Inferior parietal cortex (tissue), 1 donor: ENCODE measurements at regions not wholly inside any gene's neighbourhood (a gene's known extent, or its start where the extent isn't known, plus 50 kb on each side); places are given as distances from the start of the nearest gene placed in this dataset.
"Not testable (repeated sequence)": the region's sequence is repeated elsewhere in the genome, so short reads cannot be mapped to it uniquely, and the experiment has no call there.

Experiments used
- DNase-seq: peaks from one replicate; pipeline ENCODE4 v3.0.0-alpha.2; 2016; ENCODE audit errors: extremely low spot score

DNA sequence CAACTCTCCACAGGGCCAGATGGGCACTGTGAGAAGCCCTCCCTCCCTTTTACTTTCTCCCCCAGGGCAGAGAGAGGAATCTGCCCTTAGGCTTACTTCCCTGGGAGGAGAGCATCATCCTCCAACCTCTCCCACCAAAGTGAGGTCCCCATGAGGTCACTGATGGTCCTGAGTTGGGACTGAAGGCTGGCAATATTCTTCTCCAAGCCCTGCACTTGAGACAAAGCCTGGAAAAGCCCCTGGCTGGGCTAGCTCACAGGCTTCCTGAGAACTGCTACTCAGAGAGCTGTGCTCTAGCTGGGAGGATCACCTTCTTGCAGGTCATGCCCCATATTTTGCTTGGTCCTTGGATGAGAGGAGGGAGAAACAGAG, 110.0 kb upstream of the MEF2A start:
- DNase-seq, result no peak

DNA sequence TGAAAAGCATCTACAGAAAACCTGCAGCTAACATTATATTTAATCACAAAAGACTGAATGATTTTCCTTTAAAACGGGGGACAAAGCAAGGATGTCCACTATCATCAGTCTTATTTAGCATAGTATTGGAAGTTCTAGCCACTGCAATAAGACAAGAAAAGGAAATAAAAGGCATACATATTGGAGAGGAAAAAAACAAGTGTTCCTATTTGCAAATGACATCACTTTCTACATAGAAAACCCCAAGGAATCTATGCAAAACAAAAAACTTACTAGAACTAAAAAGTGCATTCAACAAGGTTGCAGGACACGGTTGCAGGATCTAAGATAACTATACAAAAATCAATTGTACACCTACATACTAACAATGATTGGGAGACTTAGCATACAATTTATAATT, 101.6 kb upstream of the MEF2A start:
- DNase-seq, result no peak

DNA sequence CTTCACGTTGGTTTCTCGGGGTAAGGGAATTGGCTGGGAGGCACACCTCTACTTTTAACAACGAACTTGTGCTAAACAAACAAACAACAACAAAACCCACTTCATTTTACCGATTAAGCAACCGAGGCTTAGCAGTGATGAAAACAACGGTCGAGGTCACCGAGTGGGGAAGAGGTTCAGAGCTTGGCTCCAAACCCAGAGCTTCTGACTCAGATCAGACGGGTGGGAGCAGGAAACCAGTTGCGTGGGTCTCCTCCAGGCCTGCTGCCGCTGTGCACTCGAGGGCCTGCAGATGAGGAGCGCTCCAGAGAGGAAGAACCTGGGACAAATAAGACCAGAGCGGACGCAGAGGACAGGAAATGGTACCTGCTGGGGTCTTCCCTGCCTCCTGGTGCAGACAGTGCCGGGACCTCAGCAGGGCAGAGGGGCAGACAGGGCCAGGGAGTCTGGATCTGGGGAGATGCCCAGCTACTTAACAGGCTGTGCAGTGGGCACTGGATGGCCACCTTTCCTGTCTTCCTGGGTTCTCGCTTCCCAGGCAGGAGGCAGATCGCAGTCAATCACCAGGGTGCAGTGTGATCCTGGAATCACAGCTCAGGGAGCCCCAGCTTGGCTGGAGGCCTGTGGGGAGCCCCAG, 99.0 kb upstream of the MEF2A start:
- no peak for DNase-seq

DNA sequence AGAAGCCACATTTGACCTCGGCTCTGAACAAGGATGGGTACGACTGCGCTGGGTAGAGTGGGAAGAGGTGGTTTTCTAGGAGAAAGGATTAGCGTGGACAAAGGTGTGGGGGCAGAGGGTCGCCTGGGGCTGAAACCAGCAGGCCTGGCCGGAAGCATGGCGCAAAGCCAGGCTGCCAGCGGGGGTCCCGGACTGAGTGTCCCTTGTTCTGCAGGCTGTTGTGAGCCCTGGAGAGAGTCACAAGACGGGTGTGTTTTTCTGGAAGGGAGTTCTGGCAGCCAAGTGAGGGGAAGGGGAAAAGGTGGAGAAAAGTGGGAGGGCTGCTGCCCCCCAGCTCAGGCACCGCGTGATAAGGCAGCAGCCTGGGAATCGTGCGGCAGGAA, 98.5 kb upstream of the MEF2A start:
- no peak for DNase-seq

DNA sequence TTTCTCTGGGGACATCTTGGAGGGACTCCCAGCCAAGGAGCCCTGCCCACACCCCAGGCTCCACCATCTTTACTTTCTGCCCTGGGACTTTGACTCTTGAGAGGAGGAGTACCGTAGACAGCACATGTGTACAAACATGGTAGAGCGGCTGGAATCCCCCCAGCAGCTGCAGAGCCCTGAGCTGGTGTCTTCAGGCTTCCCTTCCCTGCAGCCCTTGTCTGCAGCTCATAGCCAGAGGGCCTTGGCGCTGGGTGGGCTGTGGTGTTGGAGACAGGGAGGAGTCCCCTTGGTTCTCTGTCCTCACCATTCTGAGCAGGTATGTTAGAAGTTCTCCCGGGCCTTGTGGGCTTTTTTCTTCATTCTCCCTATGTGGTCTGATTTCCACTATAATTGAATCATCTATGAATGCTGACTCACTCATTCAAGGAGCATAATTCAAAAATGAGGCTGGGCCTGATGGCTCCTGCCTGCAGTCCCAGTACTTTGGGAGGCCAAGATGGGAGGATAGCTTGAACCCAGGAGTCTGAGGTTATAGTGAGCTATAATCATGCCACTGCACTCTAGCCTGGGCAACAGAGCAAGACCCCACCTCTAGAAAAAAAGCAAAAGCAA, 97.8 kb upstream of the MEF2A start:
- no peak for DNase-seq

DNA sequence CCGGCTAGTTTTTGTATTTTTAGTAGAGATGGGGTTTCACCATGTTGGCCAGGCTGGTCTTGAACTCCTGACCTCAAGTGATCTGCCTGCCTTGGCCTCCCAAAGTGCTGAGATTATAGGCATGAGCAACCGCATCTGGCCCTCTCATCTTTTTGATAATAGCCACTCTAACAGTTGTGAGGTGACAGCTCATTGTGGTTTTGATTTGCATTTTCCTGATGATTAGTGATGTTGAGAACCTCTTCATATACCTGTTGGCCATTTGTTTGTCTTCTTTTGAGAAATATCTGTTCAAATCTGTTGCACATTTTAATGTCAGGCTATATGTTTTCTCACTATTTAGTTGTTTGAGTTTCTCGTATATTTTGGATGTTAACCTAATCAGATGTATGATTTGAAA, 95.6 kb upstream of the MEF2A start:
- not testable (repeated sequence) for DNase-seq

DNA sequence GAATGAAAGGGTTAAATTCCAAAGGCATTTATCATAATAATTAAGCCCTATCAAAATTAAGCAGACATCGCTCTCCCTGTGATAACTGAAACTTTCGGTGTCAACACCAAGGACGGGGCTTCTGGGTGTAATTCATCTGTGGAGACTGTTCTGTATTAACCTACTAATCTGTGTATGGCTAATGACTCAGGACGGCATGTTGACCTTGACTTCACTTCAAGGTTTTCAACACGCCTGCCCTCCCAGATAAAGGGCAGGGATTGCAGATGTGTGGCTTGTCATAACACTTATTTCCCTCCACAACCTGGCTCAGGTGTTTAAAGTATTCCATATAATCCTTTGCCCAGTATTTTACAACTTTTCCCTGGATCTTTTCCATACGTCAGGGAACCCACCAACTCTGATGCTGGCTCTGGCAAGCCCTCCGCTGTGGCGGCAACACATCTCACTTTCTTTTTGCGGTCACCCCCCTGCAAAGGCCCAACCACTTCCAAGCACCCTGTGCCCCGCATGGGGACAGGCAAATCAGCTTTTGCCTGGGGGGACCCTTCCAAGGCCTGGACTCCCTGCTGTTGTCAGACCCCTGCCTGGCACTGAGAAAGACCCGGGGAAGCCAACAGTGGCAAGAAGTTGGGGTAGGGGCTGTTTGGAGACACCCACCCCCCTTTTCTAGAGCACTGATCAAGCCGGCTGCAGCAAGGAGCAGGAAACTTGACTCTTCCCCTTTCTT, 93.2 kb upstream of the MEF2A start:
- no peak for DNase-seq

DNA sequence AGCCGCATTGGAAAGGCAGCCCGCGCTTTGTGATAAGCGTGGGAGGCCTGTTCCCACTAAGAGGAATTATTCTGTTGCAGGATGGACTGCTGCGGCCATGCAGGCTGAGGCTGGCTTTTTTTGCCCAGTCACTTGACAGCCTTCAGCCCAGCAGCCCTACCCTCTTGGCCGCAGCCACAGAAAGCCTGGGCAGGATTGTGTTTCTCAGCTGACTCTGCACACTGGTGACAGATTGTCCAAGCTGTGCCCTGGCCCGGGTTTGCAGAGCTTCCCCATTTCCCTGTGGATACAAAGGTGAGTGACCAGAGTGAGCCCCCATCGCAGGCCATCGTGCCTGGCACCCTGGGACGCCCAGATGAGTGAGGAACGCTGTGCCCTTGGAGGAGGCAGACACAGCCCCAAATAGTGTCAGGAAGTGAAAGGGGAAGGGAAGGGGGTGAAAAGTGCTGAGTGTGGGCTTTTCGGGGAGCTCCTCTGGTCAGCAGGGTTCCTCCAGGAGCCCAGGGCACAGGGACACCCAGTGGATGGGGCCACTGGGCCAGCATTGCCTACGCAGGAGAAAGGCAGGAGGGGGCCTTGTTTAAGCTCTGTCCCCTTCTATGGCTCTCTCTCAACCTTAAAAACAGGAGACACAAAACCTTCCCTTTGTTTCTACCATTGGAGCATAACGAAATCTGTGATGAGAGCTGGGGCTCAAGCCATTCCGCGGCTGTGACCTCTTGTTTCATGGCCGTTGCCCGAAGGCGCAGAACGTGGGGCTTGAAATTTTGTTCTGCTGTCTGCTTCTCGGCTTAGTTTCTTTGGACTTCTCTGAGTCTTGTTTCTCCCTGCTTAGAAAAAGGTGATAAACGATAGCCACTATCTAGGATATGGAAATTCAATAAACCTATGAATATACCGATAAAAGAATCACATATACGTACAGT, 91.5 kb upstream of the MEF2A start:
- DNase-seq, result no peak

DNA sequence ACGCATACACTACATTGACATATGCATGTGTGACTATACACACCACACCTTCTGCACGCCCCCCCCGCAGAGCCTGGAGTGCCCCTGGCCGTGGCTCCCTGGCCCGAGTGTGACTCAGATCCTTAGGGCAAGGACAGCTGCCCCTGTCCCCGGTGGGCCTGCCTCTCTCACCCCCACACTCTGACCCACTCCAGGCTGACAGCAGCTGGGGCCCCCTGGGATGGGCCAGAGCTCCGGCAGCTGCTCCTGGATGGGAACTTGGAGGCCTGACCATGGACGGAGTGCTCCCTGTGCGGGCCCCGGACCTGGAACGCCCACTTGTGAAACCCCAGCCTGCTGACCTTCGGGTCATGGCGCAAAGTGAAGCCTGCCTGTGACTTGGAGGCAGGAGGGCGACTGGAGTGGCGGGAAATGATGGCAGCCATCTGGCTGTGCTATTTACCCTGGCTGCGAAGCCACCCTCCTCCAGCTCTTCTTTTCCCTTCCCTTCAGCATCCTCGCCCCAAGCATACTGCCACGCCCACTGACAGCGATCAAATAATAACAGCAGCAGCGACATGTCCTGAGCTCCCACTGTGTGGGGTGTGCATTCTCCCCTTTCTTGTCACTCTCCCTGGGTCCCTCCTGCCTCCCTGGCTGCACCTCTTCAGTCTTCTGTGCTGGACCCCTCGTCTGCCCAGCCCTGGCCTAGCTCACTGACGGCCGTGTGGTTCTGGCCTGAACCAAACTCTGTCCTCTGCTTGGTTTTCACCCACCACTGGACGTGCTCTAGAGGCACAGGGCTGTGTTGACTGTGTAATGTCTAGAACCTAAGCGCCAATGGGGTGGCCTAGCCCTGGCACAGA, 90.7 kb upstream of the MEF2A start:
- DNase-seq, result no peak

DNA sequence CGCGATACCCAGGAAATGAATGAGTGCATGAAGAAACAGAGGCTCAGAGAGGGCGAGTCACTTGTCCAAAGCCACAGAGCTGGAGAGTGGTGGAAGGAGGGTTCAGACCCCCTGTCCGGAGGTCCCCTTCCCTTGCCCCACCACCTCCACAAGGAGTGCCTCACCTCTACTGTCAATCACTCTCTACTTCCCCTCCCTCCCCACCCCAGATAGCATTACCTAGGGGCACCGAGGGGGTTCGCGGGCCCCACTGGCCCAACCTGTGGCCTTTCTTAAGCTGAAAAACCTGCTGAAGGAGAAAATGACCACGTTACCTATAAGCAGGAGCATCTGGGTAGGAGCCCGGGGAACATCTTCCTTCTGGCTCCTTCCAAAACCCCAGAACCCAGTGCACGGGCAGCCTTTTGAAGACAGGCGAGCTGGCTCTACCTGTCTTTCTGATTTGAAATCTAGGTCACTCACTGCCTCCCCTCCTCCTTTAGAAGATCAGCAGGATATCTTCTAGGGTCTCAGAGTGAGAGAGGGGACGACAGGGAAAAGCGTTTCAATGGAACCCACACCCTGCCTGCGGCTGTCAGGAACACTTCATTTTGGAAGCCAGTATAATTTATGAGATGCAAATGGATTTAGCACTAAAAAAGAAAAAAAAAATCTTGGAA, 89.9 kb upstream of the MEF2A start:
- no peak for DNase-seq

DNA sequence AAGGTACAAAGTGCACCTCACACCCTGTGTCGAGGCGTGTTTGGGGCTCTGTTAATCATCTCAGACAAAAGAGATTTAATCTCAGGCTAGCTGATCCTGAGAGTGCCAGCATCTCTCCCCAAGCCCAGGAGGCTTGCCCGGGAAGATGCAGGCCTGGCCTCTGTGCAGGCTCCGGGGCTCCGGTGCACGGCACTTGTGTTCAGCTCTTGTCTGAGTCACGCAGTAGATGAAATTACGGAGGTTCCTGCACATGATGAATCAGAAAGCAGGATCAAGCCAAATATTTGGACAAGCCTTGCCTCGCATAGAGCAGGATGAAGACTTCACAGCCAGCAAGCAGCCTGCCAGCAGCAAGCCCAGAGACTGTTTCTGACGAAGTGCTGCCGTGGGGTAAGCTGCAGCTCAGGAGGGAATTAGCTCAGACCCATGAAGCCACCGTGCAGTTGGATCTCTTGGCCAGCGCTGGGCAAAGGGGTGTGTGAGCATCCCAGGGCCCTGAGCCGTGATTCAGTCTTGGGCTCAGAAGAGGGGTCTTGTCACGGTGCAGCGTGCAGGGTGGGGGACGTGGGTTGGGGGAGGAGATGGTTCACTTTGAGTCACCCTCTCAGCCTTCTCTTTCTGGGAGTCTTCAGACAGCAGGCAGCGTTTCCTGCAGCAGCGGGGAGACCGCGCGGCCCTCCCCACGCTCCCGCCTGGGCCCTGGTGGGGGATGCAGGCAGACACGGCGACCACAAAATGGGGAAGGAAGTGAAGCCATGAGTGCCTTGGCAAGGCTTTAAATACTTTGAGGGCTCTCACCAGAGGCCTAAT, 89.2 kb upstream of the MEF2A start:
- peak; percentile 42 for DNase-seq

DNA sequence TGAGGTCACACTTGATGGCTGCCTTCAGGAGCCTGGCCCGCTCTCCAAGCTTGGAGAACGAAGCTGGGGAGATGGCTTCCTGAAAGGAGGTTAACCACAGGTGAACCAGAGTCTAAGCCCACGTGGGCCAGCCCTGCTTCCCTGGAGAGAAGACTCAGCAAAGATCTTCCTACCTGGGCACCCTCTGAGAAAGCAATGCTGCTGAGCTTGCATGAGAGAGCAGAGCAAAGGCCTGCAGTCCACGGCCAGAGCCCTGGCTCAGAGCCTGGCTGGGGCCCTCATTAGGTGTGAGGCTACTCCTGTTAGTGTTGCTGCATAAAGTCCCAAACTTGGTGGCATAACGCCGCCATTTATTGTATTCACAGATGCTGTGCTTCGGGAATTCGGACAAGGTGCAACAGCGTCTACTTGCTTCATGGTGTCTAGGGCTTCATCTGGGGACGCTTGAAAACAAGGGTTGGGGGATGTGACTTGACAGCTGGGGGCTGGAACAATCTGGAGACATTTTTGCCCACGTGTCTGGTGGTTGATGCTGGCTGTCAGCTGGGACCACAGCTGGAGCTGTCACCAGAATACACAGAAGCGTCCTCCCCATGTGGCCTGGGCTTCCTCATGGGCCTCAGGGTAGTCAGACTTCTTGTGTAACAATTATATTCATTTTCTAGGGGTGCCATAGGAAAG, 87.9 kb upstream of the MEF2A start:
- DNase-seq, result no peak

DNA sequence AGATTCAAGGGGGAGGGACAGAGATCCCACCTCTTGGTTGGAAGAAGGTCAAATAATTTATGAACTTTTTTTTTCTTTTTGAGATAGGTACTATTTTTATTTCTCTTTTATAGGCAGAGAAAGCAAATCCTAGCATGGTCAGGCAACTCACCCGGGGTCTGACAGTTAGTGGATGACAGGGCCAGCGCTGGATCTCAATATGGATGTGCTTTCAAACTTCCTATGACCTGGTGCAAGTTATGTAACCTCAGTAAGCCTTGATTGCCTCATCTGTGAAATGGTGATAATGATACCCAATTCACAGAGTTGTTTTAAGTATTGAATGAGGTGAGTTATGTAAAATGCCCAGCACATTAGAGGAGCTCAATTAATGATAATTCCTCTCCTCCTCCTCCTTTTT, 86.8 kb upstream of the MEF2A start:
- DNase-seq, result no peak

DNA sequence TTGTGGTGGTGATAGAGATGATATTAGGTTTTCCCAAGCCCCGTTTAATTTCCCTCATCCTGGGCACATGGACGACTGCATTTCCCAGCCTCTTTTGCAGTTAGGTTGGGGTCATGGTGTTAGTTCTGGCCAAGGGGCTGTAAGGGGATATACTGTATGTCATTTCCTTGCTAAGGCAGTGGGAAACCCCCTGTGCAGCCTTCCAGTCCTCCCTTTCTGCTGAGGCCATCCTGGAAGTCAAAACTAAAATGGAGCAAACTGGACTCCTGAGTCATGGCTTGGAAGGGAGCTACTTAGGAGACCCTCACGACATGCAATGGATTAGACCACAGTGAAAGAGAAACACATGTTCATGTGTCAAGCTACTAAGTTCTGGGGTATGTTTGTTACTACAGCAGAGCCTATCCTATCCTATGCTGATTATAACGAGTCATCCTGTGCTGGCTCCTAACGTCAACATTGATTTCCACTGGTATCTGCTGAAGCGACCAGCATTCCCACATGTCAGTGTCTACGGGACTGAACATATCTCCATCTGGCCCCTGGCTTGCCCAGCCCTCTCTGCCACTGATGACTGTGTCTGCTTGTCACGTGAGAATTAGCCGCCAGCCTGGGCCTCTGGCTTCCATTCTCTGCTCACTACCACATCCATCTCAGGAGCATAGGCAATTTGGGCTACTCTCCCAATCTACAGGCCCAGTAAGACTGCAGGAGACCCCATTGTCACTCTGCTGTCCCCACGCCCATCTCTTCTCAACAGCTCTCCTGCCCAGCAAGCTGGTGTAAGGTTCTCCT, 85.6 kb upstream of the MEF2A start:
- no peak for DNase-seq

DNA sequence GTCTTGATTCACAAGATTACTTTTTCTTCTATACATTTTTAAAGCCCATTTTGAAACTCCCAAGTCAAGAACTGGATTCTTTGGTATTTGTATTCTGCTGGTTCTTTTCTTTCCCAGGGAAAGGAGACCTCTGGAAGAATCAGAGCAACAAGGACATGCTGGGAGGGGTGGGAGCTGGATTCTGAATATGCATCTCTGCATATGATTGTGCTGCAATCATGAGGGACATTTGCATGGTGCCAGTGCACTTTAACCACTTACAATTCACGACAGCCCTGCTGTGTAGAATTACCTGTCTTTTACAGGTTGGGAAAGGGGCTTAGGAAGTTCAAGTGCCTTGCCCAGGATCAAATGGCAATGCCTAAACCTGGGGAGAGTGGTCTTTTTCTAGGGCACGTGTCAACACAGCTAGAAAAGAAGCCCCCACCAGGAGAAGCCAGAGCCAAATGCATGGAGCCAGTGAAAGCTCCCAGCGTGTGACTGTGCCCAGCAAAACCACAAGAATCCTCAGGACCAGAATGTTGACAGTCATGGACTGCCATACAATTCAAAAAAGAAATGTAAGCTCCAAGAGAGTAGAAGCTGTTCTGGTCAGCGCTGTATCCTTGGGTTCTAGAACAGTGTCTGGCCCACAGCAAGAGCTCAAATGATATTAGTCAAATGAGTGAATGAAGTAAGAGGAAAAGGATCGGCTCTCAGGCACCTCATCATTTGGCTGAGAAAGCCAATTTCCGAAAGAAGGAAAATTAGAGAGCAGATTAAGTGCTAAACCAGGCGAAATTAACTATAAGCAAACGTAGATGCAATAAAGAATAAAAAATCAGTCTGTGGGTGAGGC, 84.5 kb upstream of the MEF2A start:
- no peak for DNase-seq

DNA sequence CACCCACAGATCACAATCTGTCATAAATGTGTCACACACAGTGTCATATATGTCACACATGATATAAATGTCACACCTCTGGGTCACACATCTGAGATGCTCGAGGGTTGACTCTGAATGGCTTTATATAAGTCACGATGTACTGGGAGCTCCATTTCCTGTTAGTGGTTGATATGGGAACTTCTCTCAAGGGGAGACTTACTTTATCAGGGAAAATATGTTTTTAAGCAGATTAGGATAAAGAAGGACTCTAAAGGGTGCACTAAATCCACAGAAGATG, 83.9 kb upstream of the MEF2A start:
- no peak for DNase-seq

DNA sequence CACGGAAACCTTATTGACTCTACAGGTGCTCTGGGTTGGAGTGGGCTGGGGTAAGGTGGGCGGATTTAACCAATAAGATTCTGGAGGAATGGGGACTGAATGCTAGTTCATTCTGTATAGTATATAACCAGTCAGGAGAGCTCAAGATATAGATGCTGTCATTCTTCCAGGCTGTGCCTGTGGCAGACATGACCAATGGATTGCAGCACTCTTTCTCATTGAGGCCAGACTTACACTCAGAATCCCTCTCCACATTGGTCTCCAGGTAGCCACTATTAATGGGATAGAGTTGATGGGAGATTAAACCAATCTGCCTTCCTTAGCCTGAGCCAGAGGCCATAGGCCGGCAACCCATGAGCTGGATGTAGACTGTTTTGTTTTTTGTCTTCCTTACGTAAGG, 82.8 kb upstream of the MEF2A start:
- no peak for DNase-seq
